Erythroblast (primary cell): ENCODE measurements at regions not wholly inside any gene's neighbourhood (a gene's known extent, or its start where the extent isn't known, plus 50 kb on each side); places are given as distances from the start of the nearest gene placed in this dataset.

Experiments used
- GATA1 ChIP-seq: IDR thresholded peaks from 2 replicates; pipeline ENCODE4 v1.6.1; 2011; ENCODE audit warnings: low read depth, mild to moderate bottlenecking, control low read depth, low read length, moderate library complexity
- POLR2A ChIP-seq: IDR thresholded peaks from 2 replicates; pipeline ENCODE4 v1.6.1; 2011; ENCODE audit warnings: mild to moderate bottlenecking, low read length

DNA sequence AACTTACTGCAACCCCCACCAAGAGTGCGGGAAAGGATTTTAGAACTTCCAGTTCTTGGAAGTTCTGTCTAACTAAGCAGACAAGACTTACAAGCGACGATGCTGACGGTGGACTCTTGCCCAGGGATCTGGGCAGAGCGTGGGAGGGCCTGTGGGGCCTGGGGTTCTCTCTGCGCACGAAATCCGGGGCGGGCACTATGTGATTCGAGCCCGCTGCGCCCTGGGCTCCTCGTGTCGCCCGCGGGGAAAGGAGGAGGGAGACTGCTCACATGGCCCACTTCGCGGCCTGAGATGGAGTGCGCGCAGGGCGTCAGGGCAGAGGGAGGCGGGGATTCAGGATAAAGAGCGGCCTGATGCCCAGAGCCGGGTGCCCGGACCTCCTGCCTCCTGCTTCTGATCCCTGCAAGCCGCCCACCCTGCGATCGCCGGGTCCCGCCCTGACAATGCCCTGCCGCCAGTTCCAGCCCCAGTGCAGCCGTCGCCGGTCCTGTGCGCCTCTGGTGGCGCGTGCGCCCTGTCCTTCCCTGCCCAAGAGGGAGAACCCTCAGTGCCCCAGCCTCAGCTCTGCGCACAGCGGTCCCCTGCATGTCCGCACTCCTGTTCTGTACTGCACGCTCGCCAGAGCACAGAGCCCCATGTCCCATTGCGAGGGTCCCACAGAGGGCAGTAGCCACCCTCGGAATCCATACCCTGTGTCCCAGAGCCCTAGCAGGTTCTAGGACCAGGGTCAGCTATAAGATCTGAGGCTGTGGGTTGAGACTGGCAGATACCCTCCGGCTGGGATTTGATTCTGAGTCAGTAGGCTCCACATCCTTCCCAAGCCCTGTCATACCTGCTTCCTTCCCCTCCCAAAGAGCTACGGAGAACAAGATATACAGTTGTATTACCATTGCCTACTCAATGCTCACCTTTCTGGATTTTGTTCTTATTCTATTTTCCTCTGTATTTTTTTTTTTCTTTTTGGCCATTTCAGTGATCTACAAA is 99.4 kb upstream of the TMEM106B start:
- no peak for TF ChIP-seq POLR2A
- no peak for TF ChIP-seq GATA1
